GM12878 (cell line): ENCODE measurements at regions not wholly inside any gene's neighbourhood (a gene's known extent, or its start where the extent isn't known, plus 50 kb on each side); places are given as distances from the start of the nearest gene placed in this dataset.

Experiments
- ATAC-seq: fragments of 200-7000 bp; cut with Tn5 transposase; 3 replicates; pipeline ENCODE4 v1.9.1; 2020; ENCODE audit warnings: mild to moderate bottlenecking, moderate library complexity
- BruUV-seq: library from RNA; stranded (reverse); fragments of 400-500 nt; replicated peaks from 2 replicates; lab custom pipeline; 2021; lab: Mats Ljungman, UMichigan
- CTCF ChIA-PET: fragments of 300-600 bp; sonication (Branson Sonifier 250); formaldehyde crosslinking; extraction: SDS; loops from one replicate; lab custom pipeline; 2021; ENCODE audit warnings: inconsistent platforms; lab: Yijun Ruan, JAX
- POLR2A ChIA-PET: fragments of 350-600 bp; formaldehyde crosslinking; extraction: SDS; loops from one replicate; lab custom pipeline; 2021; ENCODE audit warnings: inconsistent platforms; lab: Charles Lee
- RAD21 ChIA-PET: fragments of 300-600 bp; sonication (Branson Sonifier 250); formaldehyde crosslinking; loops from one replicate; lab custom pipeline; 2023; ENCODE audit warnings: antibody characterized with exemption; ENCODE audit not compliant: unreplicated experiment; lab: Charles Lee
- SMC1A ChIA-PET: fragments of 300-600 bp; sonication (Branson Sonifier 250); formaldehyde crosslinking; loops from one replicate; lab custom pipeline; 2023; ENCODE audit not compliant: unreplicated experiment, uncharacterized antibody; lab: Charles Lee
- DNase-seq: peaks from one replicate; pipeline ENCODE4 v3.0.0-alpha.2; 2011; ENCODE audit warnings: low read depth, low spot score
- FAIRE-seq: peaks from 3 replicates; lab custom pipeline; 2011; peaks lifted over from hg19 to GRCh38; lab: Jason Lieb, UNC
- H2AFZ ChIP-seq: 2 replicates; pipeline ENCODE4 v1.6.0; 2011; ENCODE audit warnings: low read depth, low read length, control low read depth; ENCODE audit not compliant: control insufficient read depth
- H3K27ac ChIP-seq: 2 replicates; pipeline ENCODE4 v1.5.1; 2011; ENCODE audit warnings: control low read depth; ENCODE audit not compliant: control insufficient read depth, insufficient read depth
- H3K27me3 ChIP-seq, 2 experiments: replicated peaks in 1 of 2; 2 replicates each; pipeline versions ENCODE4 v1.6.0 to v1.6.1; 2011; ENCODE audit warnings: low read length in 1 of 2; ENCODE audit not compliant: control insufficient read depth in 2 of 2, insufficient read depth in 2 of 2
- H3K36me3 ChIP-seq, 2 experiments: 2 replicates each; pipeline ENCODE4 v1.5.1; 2011; ENCODE audit warnings: low read length in 1 of 2; ENCODE audit not compliant: control insufficient read depth in 2 of 2, insufficient read depth in 2 of 2
- H3K4me1 ChIP-seq: 2 replicates; pipeline ENCODE4 v1.6.1; 2011; ENCODE audit warnings: mild to moderate bottlenecking, low read length, moderate library complexity, mixed read lengths; ENCODE audit not compliant: control insufficient read depth, insufficient read depth
- H3K4me2 ChIP-seq: 2 replicates; pipeline ENCODE4 v1.6.0; 2011; ENCODE audit warnings: control low read depth; ENCODE audit not compliant: control insufficient read depth, insufficient read depth
- H3K4me3 ChIP-seq: fragments of 200-600 bp; sonication (generic); 2 replicates; pipeline ENCODE4 v1.5.1; 2016
- H3K79me2 ChIP-seq: 2 replicates; pipeline ENCODE4 v1.6.0; 2011; ENCODE audit warnings: low read length; ENCODE audit not compliant: control insufficient read depth, insufficient read depth
- H3K9ac ChIP-seq: 2 replicates; pipeline ENCODE4 v1.8.0; 2011; ENCODE audit warnings: low read length, control low read depth, mixed read lengths; ENCODE audit not compliant: control insufficient read depth, insufficient read depth
- H3K9me3 ChIP-seq: replicated peaks from 3 replicates; pipeline ENCODE4 v1.5.1; 2011; ENCODE audit warnings: mild to moderate bottlenecking, low read length; ENCODE audit not compliant: control insufficient read depth, insufficient read depth
- H4K20me1 ChIP-seq: 2 replicates; pipeline ENCODE4 v1.6.0; 2011; ENCODE audit not compliant: control insufficient read depth, insufficient read depth
- CBX3 ChIP-seq: fragments of 200-600 bp; sonication (generic); IDR thresholded peaks from 2 replicates; pipeline ENCODE4 v1.6.1; 2016; ENCODE audit warnings: low read depth, borderline replicate concordance
- POU2F2 ChIP-seq: IDR thresholded peaks from 3 replicates; pipeline ENCODE4 v1.6.1; 2011; ENCODE audit warnings: low read depth, mild to moderate bottlenecking, low read length, borderline replicate concordance
- SUZ12 ChIP-seq: fragments of 200-600 bp; sonication (generic); IDR thresholded peaks from one replicate; pipeline ENCODE4 v1.6.1; 2018; ENCODE audit warnings: antibody characterized with exemption, mild to moderate bottlenecking; ENCODE audit not compliant: unreplicated experiment
- TCF7 ChIP-seq: IDR thresholded peaks from 2 replicates; pipeline ENCODE4 v1.6.1; 2014; ENCODE audit warnings: antibody characterized with exemption, borderline replicate concordance
- WGBS: methylation state at CpG from one replicate; pipeline ENCODE4 v1.1.6; 2016; ENCODE audit warnings: low lambda C conversion rate; ENCODE audit not compliant: insufficient replicate concordance, insufficient coverage; ENCODE audit errors: missing lambda C conversion rate; 5-methylcytosine and 5-hydroxymethylcytosine counted together
- in situ Hi-C: fragments of 300-500 bp; cut with MboI; formaldehyde crosslinking; loops from 9 replicates; pipeline ENCODE4 v1.14.3; 2018; ENCODE audit warnings: mixed read lengths
- intact Hi-C: fragments of 100-400 bp; cut with micrococcal nuclease; formaldehyde crosslinking; loops from one replicate; pipeline ENCODE4 v1.14.2; 2022; ENCODE audit not compliant: unreplicated experiment
- TF ChIP-seq, protein P1 (sequence below): fragments of 450-650 bp; formaldehyde crosslinking; IDR thresholded peaks from 2 replicates; pipeline ENCODE4 v1.5.0; 2022; ENCODE audit warnings: mild to moderate bottlenecking, missing genetic modification characterization

GRCh38 chr11:95547186-95547585 is 242.4 kb downstream of the FAM76B start:
- in situ Hi-C loops: no loop called here
- Histone ChIP-seq H3K36me3 (no peaks in the 10 kb centered on the region), H3K4me3 (no peak overlapping the region), H3K79me2 (no peaks in the 10 kb centered on the region), H3K9me3 (no peaks in the 10 kb centered on the region; the same call in 2 of the 3 replicates), H3K4me1 (no peaks in the 10 kb centered on the region), H2AFZ (no peak overlapping the region), H3K27me3 (no peaks in the 10 kb centered on the region), H3K4me2 (no peak overlapping the region), H3K27ac (no peak overlapping the region), H4K20me1 (no peaks in the 10 kb centered on the region), H3K9ac (no peak overlapping the region)
- RAD21 ChIA-PET: interaction anchor here (1.2 to 4.2 kb wide), 2 partner anchors 9 to 158 kb away, joined by 3 to 22 read pairs; no protein-coding TSS in a partner anchor
- no TSS peak for BruUV-seq
- DNase-seq (no peak), FAIRE-seq (no peak), ATAC-seq (no peak)
- SMC1A ChIA-PET: interaction anchor here (0.6 to 8.1 kb wide), 3 partner anchors 9 to 315 kb away, joined by 3 to 55 read pairs (median 23); no protein-coding TSS in a partner anchor
- TF ChIP-seq CBX3: no peak
- no peak for TF ChIP-seq POU2F2
- TF ChIP-seq, protein P1, sequence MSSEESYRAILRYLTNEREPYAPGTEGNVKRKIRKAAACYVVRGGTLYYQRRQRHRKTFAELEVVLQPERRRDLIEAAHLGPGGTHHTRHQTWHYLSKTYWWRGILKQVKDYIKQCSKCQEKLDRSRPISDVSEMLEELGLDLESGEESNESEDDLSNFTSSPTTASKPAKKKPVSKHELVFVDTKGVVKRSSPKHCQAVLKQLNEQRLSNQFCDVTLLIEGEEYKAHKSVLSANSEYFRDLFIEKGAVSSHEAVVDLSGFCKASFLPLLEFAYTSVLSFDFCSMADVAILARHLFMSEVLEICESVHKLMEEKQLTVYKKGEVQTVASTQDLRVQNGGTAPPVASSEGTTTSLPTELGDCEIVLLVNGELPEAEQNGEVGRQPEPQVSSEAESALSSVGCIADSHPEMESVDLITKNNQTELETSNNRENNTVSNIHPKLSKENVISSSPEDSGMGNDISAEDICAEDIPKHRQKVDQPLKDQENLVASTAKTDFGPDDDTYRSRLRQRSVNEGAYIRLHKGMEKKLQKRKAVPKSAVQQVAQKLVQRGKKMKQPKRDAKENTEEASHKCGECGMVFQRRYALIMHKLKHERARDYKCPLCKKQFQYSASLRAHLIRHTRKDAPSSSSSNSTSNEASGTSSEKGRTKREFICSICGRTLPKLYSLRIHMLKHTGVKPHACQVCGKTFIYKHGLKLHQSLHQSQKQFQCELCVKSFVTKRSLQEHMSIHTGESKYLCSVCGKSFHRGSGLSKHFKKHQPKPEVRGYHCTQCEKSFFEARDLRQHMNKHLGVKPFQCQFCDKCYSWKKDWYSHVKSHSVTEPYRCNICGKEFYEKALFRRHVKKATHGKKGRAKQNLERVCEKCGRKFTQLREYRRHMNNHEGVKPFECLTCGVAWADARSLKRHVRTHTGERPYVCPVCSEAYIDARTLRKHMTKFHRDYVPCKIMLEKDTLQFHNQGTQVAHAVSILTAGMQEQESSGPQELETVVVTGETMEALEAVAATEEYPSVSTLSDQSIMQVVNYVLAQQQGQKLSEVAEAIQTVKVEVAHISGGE (CRISPR knock-in tag): no peak
- no peak for TF ChIP-seq TCF7
- TF ChIP-seq SUZ12: no peak
- CTCF ChIA-PET: interaction anchor here (0.9 to 4.2 kb wide), 5 partner anchors 9 to 315 kb away, joined by 3 to 24 read pairs (median 4); no protein-coding TSS in a partner anchor
- POLR2A ChIA-PET: no interaction called here
- intact Hi-C loops: no loop called here
- WGBS: 77% methylated on average over 2 of the region's 2 CpGs
